Mesenchymal stem cell (in vitro differentiated cells and primary cell): ENCODE measurements at regions not wholly inside any gene's neighbourhood (a gene's known extent, or its start where the extent isn't known, plus 50 kb on each side); places are given as distances from the start of the nearest gene placed in this dataset.

Source experiments
- DNase-seq: peaks from one replicate; pipeline ENCODE4 v3.0.0-alpha.2; 2013
- H2AFZ ChIP-seq: one replicate; pipeline ENCODE4 v1.6.1; 2013; ENCODE audit warnings: low read depth, mild to moderate bottlenecking, control low read depth, inconsistent platforms, low read length, moderate library complexity
- H2AK5ac ChIP-seq: 2 replicates; pipeline ENCODE4 v1.6.1; 2013; ENCODE audit warnings: low read length, moderate library complexity, mild to moderate bottlenecking, inconsistent platforms; ENCODE audit not compliant: severe bottlenecking
- H2BK120ac ChIP-seq: one replicate; pipeline ENCODE4 v1.6.1; 2013; ENCODE audit warnings: low read depth, mild to moderate bottlenecking, inconsistent platforms, low read length, moderate library complexity
- H2BK12ac ChIP-seq, 2 experiments: one replicate each; pipeline ENCODE4 v1.6.1; 2013; ENCODE audit warnings: inconsistent platforms in 2 of 2, low read length in 2 of 2, mild to moderate bottlenecking in 2 of 2, moderate library complexity in 2 of 2, control low read depth in 1 of 2
- H2BK15ac ChIP-seq: one replicate; pipeline ENCODE4 v1.6.1; 2013; ENCODE audit warnings: mild to moderate bottlenecking, low read depth, inconsistent platforms; ENCODE audit not compliant: poor library complexity, severe bottlenecking
- H2BK5ac ChIP-seq: 2 replicates; pipeline ENCODE4 v1.6.1; 2013; ENCODE audit warnings: low read depth, mild to moderate bottlenecking, low read length, control low read depth, inconsistent platforms; ENCODE audit not compliant: poor library complexity, severe bottlenecking
- H3K14ac ChIP-seq, 2 experiments: one replicate each; pipeline ENCODE4 v1.6.1; 2013; ENCODE audit warnings: inconsistent platforms in 2 of 2, low read length in 2 of 2, control low read depth in 1 of 2, mild to moderate bottlenecking in 1 of 2, moderate library complexity in 1 of 2
- H3K18ac ChIP-seq, 2 experiments: one replicate each; pipeline ENCODE4 v1.6.1; 2013; ENCODE audit warnings: inconsistent platforms in 2 of 2, low read length in 2 of 2, control low read depth in 1 of 2, low read depth in 1 of 2, mild to moderate bottlenecking in 1 of 2
- H3K23ac ChIP-seq, 2 experiments: one replicate each; pipeline ENCODE4 v1.6.1; 2013; ENCODE audit warnings: inconsistent platforms in 2 of 2, low read length in 2 of 2, mild to moderate bottlenecking in 2 of 2, moderate library complexity in 2 of 2, control low read depth in 1 of 2
- H3K27ac ChIP-seq: 2 replicates; pipeline ENCODE4 v1.5.1; 2013; ENCODE audit warnings: mild to moderate bottlenecking, moderate library complexity, low read length, control low read depth, inconsistent platforms; ENCODE audit not compliant: poor library complexity, severe bottlenecking
- H3K27me3 ChIP-seq, 2 experiments: 2 replicates each; pipeline versions ENCODE4 v1.6.1 to v1.7.0; 2013; ENCODE audit warnings: low read length in 2 of 2, mild to moderate bottlenecking in 2 of 2, moderate library complexity in 2 of 2, control low read depth in 1 of 2, inconsistent platforms in 1 of 2; ENCODE audit not compliant: control insufficient read depth in 1 of 2, insufficient read depth in 1 of 2
- H3K36me3 ChIP-seq, 2 experiments: 2 replicates each; pipeline versions ENCODE4 v1.6.1 to v1.7.0; 2013; ENCODE audit warnings: low read length in 2 of 2, control low read depth in 1 of 2, inconsistent platforms in 1 of 2, low read depth in 1 of 2, mild to moderate bottlenecking in 1 of 2; ENCODE audit not compliant: insufficient read depth in 2 of 2, control insufficient read depth in 1 of 2
- H3K4ac ChIP-seq, 2 experiments: one replicate each; pipeline ENCODE4 v1.6.1; 2013; ENCODE audit warnings: inconsistent platforms in 2 of 2, low read length in 2 of 2, mild to moderate bottlenecking in 2 of 2, moderate library complexity in 2 of 2, control low read depth in 1 of 2, low read depth in 1 of 2
- H3K4me1 ChIP-seq: 2 replicates; pipeline ENCODE4 v1.6.1; 2013; ENCODE audit warnings: low read depth, low read length, control low read depth; ENCODE audit not compliant: control insufficient read depth, insufficient read depth
- H3K4me2 ChIP-seq: 2 replicates; pipeline ENCODE4 v1.6.1; 2013; ENCODE audit warnings: low read length, mild to moderate bottlenecking, inconsistent platforms; ENCODE audit not compliant: poor library complexity, severe bottlenecking
- H3K4me3 ChIP-seq, 2 experiments: 2 replicates each; pipeline versions ENCODE4 v1.5.1 to v1.7.0; 2013; ENCODE audit warnings: low read length in 2 of 2, mild to moderate bottlenecking in 2 of 2, control low read depth in 1 of 2, low read depth in 1 of 2; ENCODE audit not compliant: insufficient read depth in 1 of 2
- H3K79me1 ChIP-seq: replicated peaks from 2 replicates; pipeline ENCODE4 v1.6.1; 2013; ENCODE audit warnings: mild to moderate bottlenecking, control low read depth, low read length, inconsistent platforms; ENCODE audit not compliant: poor library complexity, severe bottlenecking
- H3K9ac ChIP-seq: 2 replicates; pipeline ENCODE4 v1.7.0; 2013; ENCODE audit warnings: mild to moderate bottlenecking, low read length, moderate library complexity
- H3K9me3 ChIP-seq: 2 replicates; pipeline ENCODE4 v1.7.0; 2013; ENCODE audit warnings: mild to moderate bottlenecking, low read length; ENCODE audit not compliant: control insufficient read depth
- H4K8ac ChIP-seq: one replicate; pipeline ENCODE4 v1.6.1; 2013; ENCODE audit warnings: inconsistent platforms, mild to moderate bottlenecking, low read length, moderate library complexity
- H4K91ac ChIP-seq: one replicate; pipeline ENCODE4 v1.6.1; 2013; ENCODE audit warnings: mild to moderate bottlenecking, low read length, inconsistent platforms
- WGBS: methylation state at CpG from one replicate; pipeline ENCODE4 v1.1.7; 2013; ENCODE audit warnings: mixed read lengths; 5-methylcytosine and 5-hydroxymethylcytosine counted together

DNA sequence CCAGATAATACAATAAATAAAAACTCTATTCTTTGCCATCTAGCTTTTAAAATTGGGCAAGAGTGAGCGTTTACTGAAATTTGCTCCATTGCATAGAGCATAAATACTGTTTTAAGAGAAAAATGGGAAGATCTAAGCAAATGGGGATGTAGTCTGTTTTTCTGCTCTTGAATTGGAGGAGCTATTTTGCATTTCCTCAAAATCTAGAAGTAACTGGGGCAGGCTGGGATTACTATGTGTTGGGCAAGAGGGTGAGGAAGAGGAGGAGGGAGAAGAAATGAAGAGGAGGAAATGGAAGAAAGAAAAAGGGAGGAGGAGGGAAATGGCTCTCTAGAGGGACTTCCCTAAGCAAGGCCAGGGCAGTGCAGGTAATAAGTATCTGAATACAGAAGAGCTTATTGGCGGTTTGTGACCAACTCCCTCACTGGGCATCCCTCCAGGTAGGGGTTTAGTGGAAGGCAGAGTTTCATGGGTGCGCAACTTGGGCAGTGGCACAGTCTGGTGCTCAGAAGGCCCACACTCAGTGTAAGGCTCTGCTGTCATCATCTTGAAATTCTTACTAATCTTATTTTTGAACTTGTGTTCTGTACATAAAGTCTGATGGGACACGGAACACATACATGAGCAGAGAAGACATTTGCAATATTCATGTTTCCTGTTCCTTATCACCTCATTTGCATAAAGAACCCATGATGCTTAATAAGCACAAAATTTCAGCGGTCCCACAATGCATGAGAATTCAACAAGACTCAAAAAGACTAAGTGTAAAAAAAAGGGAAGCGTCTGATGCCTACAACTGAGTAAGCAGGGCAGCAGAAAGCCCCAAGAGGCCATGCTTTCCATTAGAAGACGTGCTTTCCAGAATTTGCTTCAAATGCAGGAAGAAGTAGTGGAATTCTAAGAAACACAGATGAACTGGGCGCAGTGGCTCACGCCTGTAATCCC is 116.9 kb downstream of the EVX1 start:
- H3K9me3 ChIP-seq = no peaks in the 10 kb centered on the region
- no peak overlapping the region for H3K4me3 ChIP-seq
- H2AFZ ChIP-seq = no peak overlapping the region
- H2BK15ac ChIP-seq = no peak overlapping the region
- no peak overlapping the region for H3K23ac ChIP-seq
- no peak overlapping the region for H2BK120ac ChIP-seq
- H3K4me2 ChIP-seq = no peak overlapping the region
- no peak overlapping the region for H3K9ac ChIP-seq
- H3K18ac ChIP-seq = no peak overlapping the region
- H2BK5ac ChIP-seq = no peak overlapping the region
- no peak overlapping the region for H3K27ac ChIP-seq
- peaks cover 0 to 16% of the 10 kb centered on the region in 2 experiments for H3K27me3 ChIP-seq
- H3K4ac ChIP-seq = no peak overlapping the region
- no peak overlapping the region for H2AK5ac ChIP-seq
- H3K36me3 ChIP-seq = no peaks in the 10 kb centered on the region
- H3K14ac ChIP-seq = no peak overlapping the region
- 88% methylated on average over 9 of the region's 9 CpGs for WGBS
- H4K91ac ChIP-seq = no peak overlapping the region
- no peak overlapping the region for H4K8ac ChIP-seq
- peaks cover 1% of the 10 kb centered on the region for H3K4me1 ChIP-seq
- H2BK12ac ChIP-seq = no peak overlapping the region
- H3K79me1 ChIP-seq = no peaks in the 10 kb centered on the region
- DNase-seq = no peak

DNA sequence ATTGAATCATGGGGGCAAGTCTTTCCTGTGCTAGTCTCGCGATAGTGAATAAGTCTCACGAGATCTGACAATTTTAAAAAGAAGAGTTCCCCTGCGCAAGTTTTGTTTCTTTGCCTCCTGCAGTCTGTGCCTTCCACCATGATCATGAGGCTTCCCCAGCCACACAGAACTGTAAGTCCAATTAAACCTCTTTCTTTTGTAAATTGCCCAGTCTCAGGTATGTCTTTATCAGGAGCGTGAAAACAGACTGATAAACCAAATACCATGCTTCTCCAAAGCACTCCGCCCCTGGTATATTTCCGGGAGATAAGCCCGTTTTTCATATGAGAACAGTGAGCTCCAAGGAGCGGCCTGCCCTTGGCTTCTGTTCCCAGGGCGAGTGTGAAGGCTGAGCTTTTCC is 118.9 kb downstream of the EVX1 start:
- no peak overlapping the region for H3K27ac ChIP-seq
- H3K27me3 ChIP-seq = peaks cover 0 to 10% of the 10 kb centered on the region in 2 experiments
- H4K8ac ChIP-seq = no peak overlapping the region
- H3K9ac ChIP-seq = no peak overlapping the region
- no peak overlapping the region for H3K4me2 ChIP-seq
- no peak overlapping the region for H3K23ac ChIP-seq
- H3K4ac ChIP-seq = no peak overlapping the region
- H2AFZ ChIP-seq = no peak overlapping the region
- no peak overlapping the region for H2BK12ac ChIP-seq
- H3K79me1 ChIP-seq = no peaks in the 10 kb centered on the region
- no peaks in the 10 kb centered on the region for H3K9me3 ChIP-seq
- H3K4me1 ChIP-seq = peaks cover 1% of the 10 kb centered on the region
- H2BK120ac ChIP-seq = no peak overlapping the region
- no peak overlapping the region for H3K14ac ChIP-seq
- H3K4me3 ChIP-seq = no peak overlapping the region
- H3K36me3 ChIP-seq = no peaks in the 10 kb centered on the region
- no peak overlapping the region for H4K91ac ChIP-seq
- H2AK5ac ChIP-seq = no peak overlapping the region
- no peak overlapping the region for H3K18ac ChIP-seq
- H2BK5ac ChIP-seq = no peak overlapping the region
- 72% methylated on average over 9 of the region's 10 CpGs for WGBS
- H2BK15ac ChIP-seq = no peak overlapping the region
- DNase-seq = no peak

DNA sequence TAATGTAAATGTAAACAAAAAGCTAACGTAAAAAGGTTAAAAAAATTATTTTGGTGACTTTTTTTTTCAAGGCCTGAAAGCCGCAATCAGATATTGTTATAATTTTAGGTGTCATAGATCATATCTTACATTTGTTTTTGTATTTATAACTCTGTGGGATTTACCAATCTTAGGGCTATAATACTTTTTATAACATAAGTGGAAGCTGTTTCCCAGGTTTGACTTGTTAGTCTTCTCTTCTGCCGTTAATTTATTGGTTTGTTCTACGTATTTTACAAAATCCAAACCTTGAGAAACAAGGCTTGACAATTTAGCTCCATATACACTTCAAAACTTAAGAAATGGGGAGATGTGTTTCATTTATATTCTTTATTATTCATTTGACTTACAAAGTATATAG is 119.4 kb downstream of the EVX1 start:
- H3K36me3 ChIP-seq = no peaks in the 10 kb centered on the region
- no peak overlapping the region for H3K4ac ChIP-seq
- H2AFZ ChIP-seq = no peak overlapping the region
- H2BK120ac ChIP-seq = no peak overlapping the region
- H3K4me1 ChIP-seq = peaks cover 1% of the 10 kb centered on the region
- H3K23ac ChIP-seq = no peak overlapping the region
- no peaks in the 10 kb centered on the region for H3K79me1 ChIP-seq
- no peak overlapping the region for H3K9ac ChIP-seq
- no peak overlapping the region for H2BK12ac ChIP-seq
- H2AK5ac ChIP-seq = no peak overlapping the region
- no peak overlapping the region for H4K8ac ChIP-seq
- H3K4me3 ChIP-seq = no peak overlapping the region
- H3K14ac ChIP-seq = no peak overlapping the region
- no peak overlapping the region for H3K4me2 ChIP-seq
- DNase-seq = no peak
- H2BK15ac ChIP-seq = no peak overlapping the region
- no peaks in the 10 kb centered on the region for H3K9me3 ChIP-seq
- H3K27me3 ChIP-seq = peaks cover 0 to 8% of the 10 kb centered on the region in 2 experiments
- no peak overlapping the region for H3K18ac ChIP-seq
- no peak overlapping the region for H4K91ac ChIP-seq
- no peak overlapping the region for H3K27ac ChIP-seq
- WGBS = 100% methylated on average over 1 of the region's 4 CpGs
- no peak overlapping the region for H2BK5ac ChIP-seq

DNA sequence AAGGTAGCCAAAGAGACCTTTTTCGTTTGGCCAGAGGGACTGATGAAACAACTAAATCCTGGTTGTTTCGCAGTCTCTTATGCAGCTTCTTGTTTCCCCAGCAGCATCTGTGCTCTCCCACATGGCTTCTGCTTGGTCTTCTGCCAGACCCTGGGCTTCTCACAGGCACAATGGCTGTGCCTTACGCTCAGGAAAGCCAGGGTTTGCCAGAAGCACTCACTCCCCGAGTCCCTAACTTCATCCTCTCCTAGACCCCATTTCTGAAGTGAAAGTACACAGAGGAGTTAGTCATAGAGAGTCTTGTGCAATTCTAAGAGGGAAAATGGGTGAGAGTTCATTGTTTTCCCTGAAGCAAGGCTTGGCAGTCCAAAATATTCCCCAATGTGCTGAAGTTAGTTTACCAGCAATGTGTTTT is 121.7 kb downstream of the EVX1 start:
- no peaks in the 10 kb centered on the region for H3K79me1 ChIP-seq
- WGBS = 78% methylated on average over 2 of the region's 4 CpGs
- H2BK15ac ChIP-seq = no peak overlapping the region
- no peaks in the 10 kb centered on the region for H3K36me3 ChIP-seq
- H3K4me1 ChIP-seq = peaks cover 1% of the 10 kb centered on the region
- H3K9ac ChIP-seq = peak overlapping the region; percentile 84
- H3K4me3 ChIP-seq = peak overlapping the region in 1 of 2 experiments; percentile 55
- no peak overlapping the region for H2BK5ac ChIP-seq
- peak; percentile 61 for DNase-seq
- H3K14ac ChIP-seq = no peak overlapping the region
- no peak overlapping the region for H2BK120ac ChIP-seq
- peak overlapping the region; percentile 27 for H4K8ac ChIP-seq
- no peak overlapping the region for H3K23ac ChIP-seq
- no peak overlapping the region for H2AK5ac ChIP-seq
- no peak overlapping the region for H3K4ac ChIP-seq
- H4K91ac ChIP-seq = peak overlapping the region; percentile 80
- peak overlapping the region in 1 of 2 experiments; percentile 37 for H3K18ac ChIP-seq
- no peak overlapping the region for H3K27ac ChIP-seq
- H2BK12ac ChIP-seq = peak overlapping the region in 1 of 2 experiments; percentile 79
- H3K9me3 ChIP-seq = no peaks in the 10 kb centered on the region
- no peak overlapping the region for H3K4me2 ChIP-seq
- H2AFZ ChIP-seq = no peak overlapping the region
- H3K27me3 ChIP-seq = no peaks in the 10 kb centered on the region
